HG03457 (cell line): ENCODE measurements at regions not wholly inside any gene's neighbourhood (a gene's known extent, or its start where the extent isn't known, plus 50 kb on each side); places are given as distances from the start of the nearest gene placed in this dataset.

Experiments used
- ATAC-seq: cut with Tn5 transposase; IDR thresholded peaks from one replicate; pipeline ENCODE4 v1.9.1; 2021; ENCODE audit warnings: moderate number of reproducible peaks; ENCODE audit not compliant: unreplicated experiment

- no peak for ATAC-seq
Measured at GRCh38 chr4:23202712-23203247, 510.0 kb downstream of the GBA3 start.

- no peak for ATAC-seq
Measured at GRCh38 chr4:23194751-23195150, 502.0 kb downstream of the GBA3 start.

DNA sequence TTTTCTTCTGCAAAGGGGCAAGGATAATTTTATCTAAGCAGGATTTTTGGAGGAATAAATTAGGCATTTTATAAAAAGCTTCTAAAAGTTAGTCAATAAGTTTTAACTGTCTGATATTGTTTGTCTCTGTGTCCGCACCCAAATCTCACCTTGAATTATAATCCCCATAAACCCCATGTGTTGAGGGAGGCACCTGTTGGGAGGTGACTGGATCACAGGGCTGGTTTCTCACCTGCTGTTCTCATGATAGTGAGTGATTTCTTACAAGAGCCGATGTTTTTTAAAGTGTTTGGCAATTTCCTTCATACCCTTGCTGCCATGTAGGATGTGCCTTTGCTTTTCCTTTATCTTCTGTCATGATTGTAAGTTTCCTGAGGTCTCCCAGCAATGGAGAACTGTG, 481.4 kb downstream of the GBA3 start:
- ATAC-seq, result no peak

DNA sequence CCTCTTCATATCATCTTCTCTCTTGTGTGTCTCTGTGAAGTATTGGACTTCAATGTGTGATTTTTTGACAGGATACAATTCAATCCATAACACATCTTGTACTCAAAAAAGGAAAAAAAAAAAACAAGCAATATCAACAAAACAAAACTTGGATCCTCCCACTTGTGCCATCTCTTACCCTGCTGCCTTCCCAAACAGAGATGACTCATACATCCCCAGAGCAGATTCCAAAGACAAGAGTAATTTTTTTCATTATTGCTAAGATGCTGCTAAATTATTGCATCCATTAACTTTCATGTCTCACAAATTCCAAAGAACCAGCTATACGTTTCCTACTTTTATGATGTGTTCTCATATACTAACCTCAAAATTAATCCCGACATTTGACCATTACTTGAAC, 479.2 kb downstream of the GBA3 start:
- ATAC-seq, result no peak

GRCh38 chr4:23169608-23170311, 477.0 kb downstream of the GBA3 start:
- no peak for ATAC-seq

DNA sequence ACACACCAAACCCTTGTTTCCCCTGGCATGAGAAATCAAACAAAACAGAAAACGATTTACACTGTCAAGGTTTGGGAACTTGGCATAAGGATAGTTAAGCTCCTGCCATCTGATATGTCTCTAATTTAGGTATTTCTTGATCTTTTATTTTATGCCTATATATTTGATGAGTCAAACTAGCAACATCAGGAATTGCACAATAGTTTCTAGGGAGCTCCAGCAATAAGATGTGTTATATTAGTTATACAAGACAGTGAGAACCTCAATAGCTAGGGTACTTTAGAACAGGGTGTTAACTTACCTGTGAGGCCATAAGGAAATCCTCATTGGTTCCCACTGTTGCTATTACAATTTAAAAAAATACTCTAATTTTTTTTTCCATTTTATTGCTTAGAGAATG, 474.2 kb downstream of the GBA3 start:
- no peak for ATAC-seq

- ATAC-seq, result no peak
Measured at GRCh38 chr4:23166407-23166806, 473.7 kb downstream of the GBA3 start.

GRCh38 chr4:23165669-23166068, 472.9 kb downstream of the GBA3 start:
- ATAC-seq, result no peak

- ATAC-seq, result no peak
Measured at GRCh38 chr4:23163647-23164436, 471.1 kb downstream of the GBA3 start.

DNA sequence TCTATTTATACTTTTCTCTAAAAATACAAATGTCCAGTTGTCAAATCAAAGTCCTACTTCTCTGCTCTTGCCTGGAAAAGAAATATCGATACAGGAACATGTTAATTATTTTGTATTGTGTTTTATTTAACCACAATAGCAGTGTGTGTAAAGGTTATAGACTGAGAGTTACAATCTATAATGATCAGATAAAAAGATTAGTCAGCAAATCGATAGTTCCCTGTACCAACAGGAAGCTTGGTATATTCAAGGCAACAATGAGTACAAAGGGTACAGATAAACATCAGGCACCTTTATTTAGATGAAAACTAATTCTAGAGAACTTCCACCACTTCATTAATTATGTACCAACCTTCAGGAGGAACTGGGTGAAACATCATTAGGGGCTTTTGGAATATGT, 469.5 kb downstream of the GBA3 start:
- ATAC-seq, result no peak

DNA sequence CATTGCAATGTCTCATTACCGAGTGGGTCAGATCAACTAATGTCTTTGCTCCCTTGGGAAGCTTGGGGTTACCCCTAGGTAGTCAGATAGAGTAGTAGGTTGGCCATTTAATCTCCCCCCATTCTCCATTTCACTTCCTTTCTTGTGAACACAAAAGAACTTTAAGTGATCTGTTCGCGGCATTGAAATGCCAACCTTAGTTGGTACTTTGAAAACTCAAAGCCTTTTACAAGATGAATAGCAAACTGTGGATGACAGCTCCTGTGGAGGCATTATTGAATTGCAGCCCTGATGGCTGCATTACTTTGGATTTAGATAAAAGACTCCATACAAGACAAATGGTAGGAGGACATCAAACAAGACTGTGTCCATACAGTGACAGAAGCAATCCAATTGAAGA, 469.1 kb downstream of the GBA3 start:
- ATAC-seq, result no peak

GRCh38 chr4:23153076-23153475, 460.3 kb downstream of the GBA3 start:
- ATAC-seq, result no peak

DNA sequence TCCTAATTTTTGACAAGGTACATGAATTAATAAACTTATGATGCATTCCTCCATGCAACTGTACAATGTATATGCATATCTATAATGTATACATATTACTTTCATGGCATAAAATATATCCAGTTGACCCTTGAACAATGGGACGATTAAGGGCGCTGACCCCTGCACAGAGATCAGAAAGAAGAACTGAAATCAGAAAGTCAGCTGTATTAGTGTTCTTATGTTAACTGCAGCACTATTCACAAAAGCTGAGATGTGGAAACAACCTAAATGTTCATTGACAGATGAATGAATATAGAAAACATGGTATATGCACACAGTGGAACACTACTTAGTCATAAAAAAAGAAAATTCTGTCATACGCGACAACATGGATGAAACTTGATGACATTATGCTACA, 457.1 kb downstream of the GBA3 start:
- no peak for ATAC-seq

DNA sequence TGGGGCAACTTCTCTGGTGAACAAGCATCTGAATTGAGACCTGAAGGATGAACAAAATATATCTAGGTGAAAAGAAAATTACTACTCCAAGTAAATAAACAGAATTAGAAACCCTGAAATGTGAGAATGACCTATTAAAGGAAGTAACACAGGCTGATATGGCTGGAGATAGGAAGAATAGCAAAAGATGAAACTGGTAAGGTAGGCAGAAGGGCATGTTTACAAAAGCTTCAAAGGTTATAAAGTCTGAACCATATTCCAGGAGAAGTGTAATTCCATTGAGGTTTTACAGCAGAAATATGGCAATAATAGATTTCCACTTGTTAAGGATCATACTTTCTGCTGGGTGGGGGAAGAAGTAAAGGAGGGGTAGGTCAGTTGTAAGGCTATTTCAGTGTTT, 452.0 kb downstream of the GBA3 start:
- ATAC-seq, result no peak

GRCh38 chr4:23135792-23136645, 443.3 kb downstream of the GBA3 start:
- ATAC-seq, result no peak

DNA sequence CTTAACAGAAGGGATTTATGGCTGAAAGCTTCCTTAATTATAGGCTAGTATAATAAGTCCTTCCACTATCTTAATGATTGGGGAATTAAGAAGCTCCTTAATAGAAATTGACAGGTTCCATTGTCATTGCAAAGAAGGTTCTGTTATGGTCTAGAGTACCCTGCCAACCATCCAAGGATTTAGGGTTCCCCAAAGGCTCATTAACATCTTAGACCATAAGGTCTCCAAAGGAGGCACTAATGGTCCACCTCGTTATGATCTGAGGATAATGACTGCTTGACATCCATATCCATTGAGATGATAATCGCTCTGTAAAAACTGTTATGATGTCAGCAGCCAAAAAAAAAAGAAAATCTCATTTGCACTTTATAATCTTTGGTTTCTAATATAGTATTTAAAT, 441.6 kb downstream of the GBA3 start:
- no peak for ATAC-seq

- ATAC-seq, result no peak
Measured at GRCh38 chr4:23130845-23131244, 438.1 kb downstream of the GBA3 start.

GRCh38 chr4:23125118-23125517, 432.4 kb downstream of the GBA3 start:
- no peak for ATAC-seq

DNA sequence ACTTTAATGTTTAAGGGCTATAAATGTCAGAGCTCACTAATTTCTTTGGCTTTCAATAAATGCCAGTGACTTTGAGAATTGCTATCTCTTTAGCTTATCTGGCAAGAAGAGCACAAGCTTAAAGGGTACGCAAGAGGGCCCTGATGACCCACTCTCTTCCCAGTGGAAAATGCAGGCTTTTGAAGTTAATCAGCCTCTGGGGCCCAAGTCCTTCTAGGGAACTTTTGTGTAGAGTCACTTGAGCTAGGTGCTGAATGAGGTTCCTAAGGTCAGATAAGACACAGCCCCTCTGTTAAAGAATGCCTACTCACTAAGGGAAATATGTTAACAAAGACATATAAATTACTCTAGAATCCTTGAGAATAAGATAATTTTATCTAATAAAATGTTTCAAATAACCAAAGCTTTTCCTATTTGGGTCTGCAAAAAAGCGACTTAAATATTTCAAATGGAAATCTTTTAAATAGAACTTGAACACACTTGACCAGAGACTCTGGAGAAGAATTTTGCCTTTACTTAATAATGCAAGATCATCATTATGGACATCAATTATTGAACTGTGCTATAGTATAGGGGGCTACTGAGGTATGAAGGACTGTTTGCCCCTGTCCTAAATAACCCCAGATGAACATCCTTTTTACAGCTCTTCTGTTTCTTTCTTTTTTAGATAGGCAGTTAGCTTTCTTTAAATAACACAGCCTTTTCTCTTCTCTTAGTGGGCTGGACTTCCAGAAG, 430.1 kb downstream of the GBA3 start:
- ATAC-seq, result no peak

DNA sequence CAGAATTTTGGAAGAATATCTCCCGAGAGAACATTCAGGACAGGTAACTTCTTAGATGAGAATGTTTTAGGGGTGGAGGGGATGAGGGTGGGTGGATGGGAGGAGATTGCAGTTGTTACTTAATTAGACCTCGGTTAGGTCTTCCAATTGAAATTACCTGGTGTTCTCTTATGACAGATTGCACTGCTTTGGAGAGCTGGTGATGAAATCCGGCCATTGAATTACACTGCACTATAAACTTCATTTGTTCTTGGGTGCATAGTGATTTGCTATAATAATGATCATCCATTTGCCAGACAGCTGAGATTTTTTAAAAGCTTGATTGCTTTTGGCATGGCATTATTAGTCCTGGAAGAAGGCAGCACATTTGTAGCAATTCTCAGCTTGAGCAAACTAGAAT, 427.6 kb downstream of the GBA3 start:
- ATAC-seq, result no peak

DNA sequence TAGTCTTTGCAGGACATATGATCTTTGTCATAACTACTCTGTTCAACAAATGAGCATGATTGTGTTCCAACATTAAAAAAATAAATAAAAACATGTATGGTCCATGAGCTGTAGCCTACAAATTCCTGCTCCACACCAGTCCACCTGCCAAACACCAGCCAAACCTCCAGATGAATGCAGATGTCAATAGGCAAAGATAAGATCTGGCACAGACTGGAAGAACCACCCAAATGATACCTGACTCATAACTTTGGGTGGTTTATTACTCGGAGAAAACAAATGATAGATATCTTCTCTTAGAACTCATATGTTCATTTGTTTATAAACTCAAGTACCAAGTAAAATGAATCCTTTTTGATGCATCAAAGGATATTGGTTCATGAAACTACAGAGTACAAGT, 425.1 kb downstream of the GBA3 start:
- no peak for ATAC-seq
